GM23338 (cell line): ENCODE measurements at regions not wholly inside any gene's neighbourhood (a gene's known extent, or its start where the extent isn't known, plus 50 kb on each side); places are given as distances from the start of the nearest gene placed in this dataset.

Source experiments
- EZH2 ChIP-seq: fragments of 200-600 bp; sonication (generic); IDR thresholded peaks from one replicate; pipeline ENCODE4 v1.8.0; 2017; ENCODE audit warnings: antibody characterized with exemption, mild to moderate bottlenecking, low read depth; ENCODE audit not compliant: unreplicated experiment
- EZH2phosphoT487 ChIP-seq: fragments of 200-600 bp; sonication (generic); IDR thresholded peaks from one replicate; pipeline ENCODE4 v1.8.1; 2018; ENCODE audit warnings: antibody characterized with exemption; ENCODE audit not compliant: unreplicated experiment
- POLR2AphosphoS5 ChIP-seq: IDR thresholded peaks from 2 replicates; pipeline ENCODE4 v1.6.1; 2016; ENCODE audit warnings: antibody characterized with exemption, low read depth
- TF ChIP-seq, protein P1 (sequence below), 2 experiments: fragments of 200-600 bp in 1 of 2; sonication (generic) in 1 of 2; conservative IDR thresholded peaks; 2 replicates each; pipeline versions ENCODE4 v1.5.1 to v1.6.1; 2016 to 2017; ENCODE audit warnings: antibody characterized with exemption in 2 of 2, low read depth in 2 of 2, mild to moderate bottlenecking in 2 of 2, moderate library complexity in 1 of 2
- TF ChIP-seq, protein P2 (sequence below): IDR thresholded peaks from one replicate; pipeline ENCODE4 v1.6.1; 2018; ENCODE audit warnings: antibody characterized with exemption; ENCODE audit not compliant: unreplicated experiment

DNA sequence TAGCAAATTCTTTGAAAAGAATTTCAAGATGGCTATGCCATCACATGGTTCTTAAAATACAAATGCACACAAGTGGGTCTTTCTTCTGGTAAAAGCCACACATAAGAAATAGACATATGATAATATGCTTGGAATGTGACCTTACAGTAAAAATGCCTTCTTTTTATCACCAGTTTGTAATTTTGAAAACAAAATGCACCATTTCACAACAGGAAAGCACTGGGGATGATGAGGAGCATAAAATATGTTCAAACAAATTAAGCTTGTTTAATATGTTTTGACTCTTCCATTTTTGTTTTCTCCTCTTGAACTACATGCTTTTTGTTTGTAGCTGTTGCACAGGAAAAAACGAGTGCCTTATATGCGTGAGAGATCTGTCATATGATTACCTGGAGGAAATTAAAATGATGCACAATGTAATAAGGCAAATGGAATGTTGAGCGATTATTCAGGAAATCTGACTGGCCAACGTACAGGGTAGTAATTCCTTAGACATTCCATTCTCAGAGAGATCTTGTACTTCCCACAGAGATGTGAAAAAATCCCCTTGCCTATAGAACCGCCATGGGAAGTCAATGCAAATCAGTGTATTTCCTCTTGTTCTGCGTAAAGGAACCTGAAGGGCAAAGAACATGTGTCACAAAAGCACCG lies 911.6 kb downstream of the TFAP2A start:
- TF ChIP-seq, protein P1, sequence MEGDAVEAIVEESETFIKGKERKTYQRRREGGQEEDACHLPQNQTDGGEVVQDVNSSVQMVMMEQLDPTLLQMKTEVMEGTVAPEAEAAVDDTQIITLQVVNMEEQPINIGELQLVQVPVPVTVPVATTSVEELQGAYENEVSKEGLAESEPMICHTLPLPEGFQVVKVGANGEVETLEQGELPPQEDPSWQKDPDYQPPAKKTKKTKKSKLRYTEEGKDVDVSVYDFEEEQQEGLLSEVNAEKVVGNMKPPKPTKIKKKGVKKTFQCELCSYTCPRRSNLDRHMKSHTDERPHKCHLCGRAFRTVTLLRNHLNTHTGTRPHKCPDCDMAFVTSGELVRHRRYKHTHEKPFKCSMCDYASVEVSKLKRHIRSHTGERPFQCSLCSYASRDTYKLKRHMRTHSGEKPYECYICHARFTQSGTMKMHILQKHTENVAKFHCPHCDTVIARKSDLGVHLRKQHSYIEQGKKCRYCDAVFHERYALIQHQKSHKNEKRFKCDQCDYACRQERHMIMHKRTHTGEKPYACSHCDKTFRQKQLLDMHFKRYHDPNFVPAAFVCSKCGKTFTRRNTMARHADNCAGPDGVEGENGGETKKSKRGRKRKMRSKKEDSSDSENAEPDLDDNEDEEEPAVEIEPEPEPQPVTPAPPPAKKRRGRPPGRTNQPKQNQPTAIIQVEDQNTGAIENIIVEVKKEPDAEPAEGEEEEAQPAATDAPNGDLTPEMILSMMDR (conservative IDR thresholded peaks at IDR 0.05; ENCODE audit: low read depth in 2 of 2), result no peak
- TF ChIP-seq POLR2AphosphoS5, result no peak
- no peak for TF ChIP-seq EZH2
- TF ChIP-seq, protein P2, sequence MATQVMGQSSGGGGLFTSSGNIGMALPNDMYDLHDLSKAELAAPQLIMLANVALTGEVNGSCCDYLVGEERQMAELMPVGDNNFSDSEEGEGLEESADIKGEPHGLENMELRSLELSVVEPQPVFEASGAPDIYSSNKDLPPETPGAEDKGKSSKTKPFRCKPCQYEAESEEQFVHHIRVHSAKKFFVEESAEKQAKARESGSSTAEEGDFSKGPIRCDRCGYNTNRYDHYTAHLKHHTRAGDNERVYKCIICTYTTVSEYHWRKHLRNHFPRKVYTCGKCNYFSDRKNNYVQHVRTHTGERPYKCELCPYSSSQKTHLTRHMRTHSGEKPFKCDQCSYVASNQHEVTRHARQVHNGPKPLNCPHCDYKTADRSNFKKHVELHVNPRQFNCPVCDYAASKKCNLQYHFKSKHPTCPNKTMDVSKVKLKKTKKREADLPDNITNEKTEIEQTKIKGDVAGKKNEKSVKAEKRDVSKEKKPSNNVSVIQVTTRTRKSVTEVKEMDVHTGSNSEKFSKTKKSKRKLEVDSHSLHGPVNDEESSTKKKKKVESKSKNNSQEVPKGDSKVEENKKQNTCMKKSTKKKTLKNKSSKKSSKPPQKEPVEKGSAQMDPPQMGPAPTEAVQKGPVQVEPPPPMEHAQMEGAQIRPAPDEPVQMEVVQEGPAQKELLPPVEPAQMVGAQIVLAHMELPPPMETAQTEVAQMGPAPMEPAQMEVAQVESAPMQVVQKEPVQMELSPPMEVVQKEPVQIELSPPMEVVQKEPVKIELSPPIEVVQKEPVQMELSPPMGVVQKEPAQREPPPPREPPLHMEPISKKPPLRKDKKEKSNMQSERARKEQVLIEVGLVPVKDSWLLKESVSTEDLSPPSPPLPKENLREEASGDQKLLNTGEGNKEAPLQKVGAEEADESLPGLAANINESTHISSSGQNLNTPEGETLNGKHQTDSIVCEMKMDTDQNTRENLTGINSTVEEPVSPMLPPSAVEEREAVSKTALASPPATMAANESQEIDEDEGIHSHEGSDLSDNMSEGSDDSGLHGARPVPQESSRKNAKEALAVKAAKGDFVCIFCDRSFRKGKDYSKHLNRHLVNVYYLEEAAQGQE, result no peak
- no peak for TF ChIP-seq EZH2phosphoT487
